IPS-15b (cell line): ENCODE measurements at regions not wholly inside any gene's neighbourhood (a gene's known extent, or its start where the extent isn't known, plus 50 kb on each side); places are given as distances from the start of the nearest gene placed in this dataset.

Experiments used
- H3K27me3 ChIP-seq: one replicate; pipeline ENCODE4 v1.6.1; 2013; ENCODE audit warnings: low read length; ENCODE audit not compliant: control insufficient read depth, insufficient read depth
- H3K36me3 ChIP-seq: one replicate; pipeline ENCODE4 v1.6.1; 2013; ENCODE audit warnings: low read length; ENCODE audit not compliant: control insufficient read depth, insufficient read depth
- H3K4me1 ChIP-seq: one replicate; pipeline ENCODE4 v1.6.1; 2013; ENCODE audit warnings: mild to moderate bottlenecking, low read length; ENCODE audit not compliant: control insufficient read depth, insufficient read depth
- H3K4me3 ChIP-seq: one replicate; pipeline ENCODE4 v1.5.1; 2013; ENCODE audit warnings: low read depth, low read length
- H3K9ac ChIP-seq: one replicate; pipeline ENCODE4 v1.6.1; 2013; ENCODE audit warnings: low read depth, mild to moderate bottlenecking, low read length
- H3K9me3 ChIP-seq: one replicate; pipeline ENCODE4 v1.6.1; 2013; ENCODE audit warnings: mild to moderate bottlenecking, low read length; ENCODE audit not compliant: control insufficient read depth, insufficient read depth

GRCh38 chr12:65648461-65648860, 175.8 kb upstream of the HMGA2 start:
- no peaks in the 10 kb centered on the region for H3K27me3 ChIP-seq
- H3K9me3 ChIP-seq, result no peaks in the 10 kb centered on the region
- no peaks in the 10 kb centered on the region for H3K36me3 ChIP-seq
- H3K9ac ChIP-seq, result no peak overlapping the region
- no peak overlapping the region for H3K4me3 ChIP-seq
- peaks cover 1% of the 10 kb centered on the region for H3K4me1 ChIP-seq

GRCh38 chr12:65649126-65649525, 175.2 kb upstream of the HMGA2 start:
- no peaks in the 10 kb centered on the region for H3K9me3 ChIP-seq
- no peaks in the 10 kb centered on the region for H3K27me3 ChIP-seq
- peaks cover 4% of the 10 kb centered on the region for H3K4me1 ChIP-seq
- no peaks in the 10 kb centered on the region for H3K36me3 ChIP-seq
- H3K9ac ChIP-seq, result no peak overlapping the region
- H3K4me3 ChIP-seq, result no peak overlapping the region

- Histone ChIP-seq H3K27me3 (no peaks in the 10 kb centered on the region), H3K4me3 (no peak overlapping the region), H3K4me1 (peaks cover 4% of the 10 kb centered on the region), H3K9ac (no peak overlapping the region), H3K36me3 (no peaks in the 10 kb centered on the region), H3K9me3 (no peaks in the 10 kb centered on the region)
Observed at GRCh38 chr12:65651060-65651459, 173.2 kb upstream of the HMGA2 start.

GRCh38 chr12:65653321-65653720, 171.0 kb upstream of the HMGA2 start:
- H3K27me3 ChIP-seq, result no peaks in the 10 kb centered on the region
- no peak overlapping the region for H3K9ac ChIP-seq
- H3K4me3 ChIP-seq, result no peak overlapping the region
- H3K36me3 ChIP-seq, result no peaks in the 10 kb centered on the region
- H3K9me3 ChIP-seq, result no peaks in the 10 kb centered on the region
- H3K4me1 ChIP-seq, result peaks cover 4% of the 10 kb centered on the region

- no peak overlapping the region for H3K9ac ChIP-seq
- peaks cover 4% of the 10 kb centered on the region for H3K4me1 ChIP-seq
- H3K36me3 ChIP-seq, result no peaks in the 10 kb centered on the region
Observed at GRCh38 chr12:65653946-65654629, 170.2 kb upstream of the HMGA2 start.

GRCh38 chr12:65655074-65655493, 169.2 kb upstream of the HMGA2 start:
- Histone ChIP-seq H3K4me3 (no peak overlapping the region), H3K9me3 (no peaks in the 10 kb centered on the region), H3K27me3 (no peaks in the 10 kb centered on the region), H3K4me1 (peaks cover 4% of the 10 kb centered on the region), H3K36me3 (no peaks in the 10 kb centered on the region), H3K9ac (no peak overlapping the region)

More at GRCh38 chr12:65653946-65654629, 170.2 kb upstream of the HMGA2 start:
- H3K27me3 ChIP-seq, result no peaks in the 10 kb centered on the region
- H3K4me3 ChIP-seq, result no peak overlapping the region
- no peaks in the 10 kb centered on the region for H3K9me3 ChIP-seq

GRCh38 chr12:65656156-65656882, 168.0 kb upstream of the HMGA2 start:
- H3K9ac ChIP-seq, result no peak overlapping the region
- H3K9me3 ChIP-seq, result no peaks in the 10 kb centered on the region
- no peak overlapping the region for H3K4me3 ChIP-seq
- no peaks in the 10 kb centered on the region for H3K27me3 ChIP-seq
- peaks cover 4% of the 10 kb centered on the region for H3K4me1 ChIP-seq
- H3K36me3 ChIP-seq, result no peaks in the 10 kb centered on the region

- H3K27me3 ChIP-seq, result no peaks in the 10 kb centered on the region
- H3K9ac ChIP-seq, result no peak overlapping the region
- H3K4me1 ChIP-seq, result peaks cover 4% of the 10 kb centered on the region
- no peaks in the 10 kb centered on the region for H3K9me3 ChIP-seq
- no peak overlapping the region for H3K4me3 ChIP-seq
- H3K36me3 ChIP-seq, result no peaks in the 10 kb centered on the region
Observed at GRCh38 chr12:65656891-65657351, 167.4 kb upstream of the HMGA2 start.

GRCh38 chr12:65657635-65658034, 166.6 kb upstream of the HMGA2 start:
- Histone ChIP-seq H3K4me3 (no peak overlapping the region), H3K27me3 (no peaks in the 10 kb centered on the region), H3K36me3 (no peaks in the 10 kb centered on the region), H3K9me3 (no peaks in the 10 kb centered on the region), H3K4me1 (peaks cover 4% of the 10 kb centered on the region), H3K9ac (no peak overlapping the region)

- no peak overlapping the region for H3K4me3 ChIP-seq
- no peaks in the 10 kb centered on the region for H3K27me3 ChIP-seq
- H3K9ac ChIP-seq, result no peak overlapping the region
- peaks cover 4% of the 10 kb centered on the region for H3K4me1 ChIP-seq
- H3K9me3 ChIP-seq, result no peaks in the 10 kb centered on the region
- no peaks in the 10 kb centered on the region for H3K36me3 ChIP-seq
Observed at GRCh38 chr12:65658360-65658759, 165.9 kb upstream of the HMGA2 start.

GRCh38 chr12:65659681-65660080, 164.6 kb upstream of the HMGA2 start:
- Histone ChIP-seq H3K27me3 (no peaks in the 10 kb centered on the region), H3K4me1 (no peaks in the 10 kb centered on the region), H3K36me3 (no peaks in the 10 kb centered on the region), H3K9ac (no peak overlapping the region), H3K4me3 (no peak overlapping the region), H3K9me3 (no peaks in the 10 kb centered on the region)

GRCh38 chr12:65660096-65660495, 164.2 kb upstream of the HMGA2 start:
- Histone ChIP-seq H3K4me1 (no peaks in the 10 kb centered on the region), H3K9me3 (no peaks in the 10 kb centered on the region), H3K4me3 (no peak overlapping the region), H3K27me3 (no peaks in the 10 kb centered on the region), H3K36me3 (no peaks in the 10 kb centered on the region), H3K9ac (no peak overlapping the region)
